Neural cell (in vitro differentiated cells): ENCODE measurements at regions not wholly inside any gene's neighbourhood (a gene's known extent, or its start where the extent isn't known, plus 50 kb on each side); places are given as distances from the start of the nearest gene placed in this dataset.

Experiments
- H2AFZ ChIP-seq: fragments of 200-600, 300-800 bp; sonication (generic), shearing (Covaris generic); 2 replicates; pipeline ENCODE4 v1.6.0; 2014; ENCODE audit warnings: low read depth, mild to moderate bottlenecking, antibody characterized with exemption, low read length, moderate library complexity
- H3F3A ChIP-seq: fragments of 200-600 bp; shearing (Covaris generic); 2 replicates; pipeline ENCODE4 v1.6.1; 2016; ENCODE audit warnings: mild to moderate bottlenecking, moderate library complexity, mixed read lengths, antibody characterized with exemption, low read length; ENCODE audit not compliant: insufficient read depth, poor library complexity, severe bottlenecking
- H3K27ac ChIP-seq: fragments of 200-600, 300-800 bp; sonication (generic), shearing (Covaris generic); 2 replicates; pipeline ENCODE4 v1.5.1; 2014; ENCODE audit warnings: mild to moderate bottlenecking, low read length, moderate library complexity
- H3K27me3 ChIP-seq: fragments of 300-800, 200-600 bp; sonication (generic), shearing (Covaris generic); 2 replicates; pipeline ENCODE4 v1.6.0; 2014; ENCODE audit warnings: mild to moderate bottlenecking, low read depth, low read length, moderate library complexity; ENCODE audit not compliant: insufficient read depth
- H3K36me3 ChIP-seq: fragments of 300-800, 200-600 bp; sonication (generic), shearing (Covaris generic); 2 replicates; pipeline ENCODE4 v1.5.1; 2014; ENCODE audit warnings: mild to moderate bottlenecking, antibody characterized with exemption, low read length, moderate library complexity; ENCODE audit not compliant: insufficient read depth
- H3K4me2 ChIP-seq: fragments of 300-800, 200-600 bp; sonication (generic), shearing (Covaris generic); 2 replicates; pipeline ENCODE4 v1.6.0; 2014; ENCODE audit warnings: mild to moderate bottlenecking, low read length
- H3K4me3 ChIP-seq: fragments of 300-800, 200-600 bp; sonication (generic), shearing (Covaris generic); 2 replicates; pipeline ENCODE4 v1.5.1; 2014; ENCODE audit warnings: mild to moderate bottlenecking, low read length, moderate library complexity
- H3K79me2 ChIP-seq: fragments of 200-600 bp; shearing (Covaris generic); replicated peaks from 2 replicates; pipeline ENCODE4 v1.6.0; 2014; ENCODE audit warnings: mild to moderate bottlenecking, low read length, moderate library complexity; ENCODE audit not compliant: insufficient read depth
- H3K9ac ChIP-seq: fragments of 300-800, 200-600 bp; sonication (generic), shearing (Covaris generic); 2 replicates; pipeline ENCODE4 v1.6.1; 2016; ENCODE audit warnings: mild to moderate bottlenecking, low read length, mixed read lengths
- H3K9me2 ChIP-seq: fragments of 200-600 bp; shearing (Covaris generic); 2 replicates; pipeline ENCODE4 v1.6.1; 2016; ENCODE audit warnings: mild to moderate bottlenecking, low read length, mixed read lengths; ENCODE audit not compliant: insufficient read depth
- H3K9me3 ChIP-seq: fragments of 200-600, 300-800 bp; sonication (generic), shearing (Covaris generic); 2 replicates; pipeline ENCODE4 v1.6.1; 2016; ENCODE audit warnings: mild to moderate bottlenecking, mixed run types, low read length, moderate library complexity, mixed read lengths
- H4K20me1 ChIP-seq: fragments of 200-600 bp; shearing (Covaris generic); 2 replicates; pipeline ENCODE4 v1.6.1; 2016; ENCODE audit warnings: mild to moderate bottlenecking, mixed run types; ENCODE audit not compliant: insufficient read depth
- CTCF ChIP-seq: fragments of 450-650 bp; IDR thresholded peaks from 2 replicates; pipeline ENCODE4 v1.5.1; 2014; ENCODE audit warnings: antibody characterized with exemption, mild to moderate bottlenecking, moderate library complexity; ENCODE audit not compliant: poor library complexity, severe bottlenecking
- EP300 ChIP-seq: fragments of 450-650 bp; conservative IDR thresholded peaks from 2 replicates; pipeline ENCODE4 v1.6.1; 2014; ENCODE audit warnings: antibody characterized with exemption, mild to moderate bottlenecking, moderate library complexity; ENCODE audit not compliant: poor library complexity, severe bottlenecking
- EZH2 ChIP-seq: fragments of 200-600, 300-800 bp; shearing (Covaris generic), sonication (generic); IDR thresholded peaks from 2 replicates; pipeline ENCODE4 v1.6.1; 2014; ENCODE audit warnings: antibody characterized with exemption, low read length, borderline replicate concordance, mild to moderate bottlenecking; ENCODE audit not compliant: insufficient read depth, poor library complexity, severe bottlenecking
- MXI1 ChIP-seq: fragments of 450-650 bp; conservative IDR thresholded peaks from 2 replicates; pipeline ENCODE4 v1.6.1; 2014; ENCODE audit warnings: antibody characterized with exemption, mild to moderate bottlenecking; ENCODE audit not compliant: poor library complexity, severe bottlenecking
- POLR2AphosphoS5 ChIP-seq: IDR thresholded peaks from 2 replicates; pipeline ENCODE4 v1.6.1; 2012
- RAD21 ChIP-seq: fragments of 450-650 bp; conservative IDR thresholded peaks from 2 replicates; pipeline ENCODE4 v1.6.1; 2014; ENCODE audit warnings: antibody characterized with exemption, mild to moderate bottlenecking, moderate library complexity
- REST ChIP-seq: IDR thresholded peaks from 2 replicates; pipeline ENCODE4 v1.6.1; 2012; ENCODE audit warnings: borderline replicate concordance
- SMC3 ChIP-seq: fragments of 450-650 bp; conservative IDR thresholded peaks from 2 replicates; pipeline ENCODE4 v1.6.1; 2014; ENCODE audit warnings: antibody characterized with exemption, mild to moderate bottlenecking, moderate library complexity; ENCODE audit not compliant: poor library complexity
- TAF1 ChIP-seq: IDR thresholded peaks from 2 replicates; pipeline ENCODE4 v1.6.1; 2012; ENCODE audit warnings: low read depth

DNA sequence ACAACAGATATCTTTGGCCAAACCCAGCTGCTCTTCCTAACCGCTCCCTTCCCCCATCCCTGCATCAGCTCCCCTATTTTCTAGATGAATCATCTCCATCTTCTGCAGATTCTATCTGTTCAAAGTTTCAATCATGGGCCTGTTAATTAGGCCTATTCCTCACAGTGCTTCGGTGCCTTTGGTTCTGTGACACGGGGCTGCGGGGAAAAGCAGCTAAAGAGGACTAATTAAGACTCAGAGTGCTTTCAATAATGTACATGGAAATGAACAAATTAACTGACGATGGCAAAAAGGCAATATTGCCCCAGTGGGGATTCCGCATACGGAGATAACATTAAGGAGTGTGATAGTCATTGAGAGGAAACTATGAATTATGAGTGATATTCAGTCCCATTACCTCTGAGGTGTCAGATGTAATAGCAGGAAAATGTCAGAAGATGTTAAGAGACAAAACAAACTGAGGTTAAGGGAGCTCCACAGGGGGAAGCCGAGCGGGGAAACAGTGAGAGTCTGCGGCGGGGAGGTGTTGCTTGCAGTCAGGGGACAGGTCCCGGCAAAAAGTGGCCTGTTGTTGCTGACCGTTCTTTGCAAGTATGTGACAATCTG lies 716.9 kb downstream of the TYW1 start (continued):
- TF ChIP-seq CTCF, result no peak

DNA sequence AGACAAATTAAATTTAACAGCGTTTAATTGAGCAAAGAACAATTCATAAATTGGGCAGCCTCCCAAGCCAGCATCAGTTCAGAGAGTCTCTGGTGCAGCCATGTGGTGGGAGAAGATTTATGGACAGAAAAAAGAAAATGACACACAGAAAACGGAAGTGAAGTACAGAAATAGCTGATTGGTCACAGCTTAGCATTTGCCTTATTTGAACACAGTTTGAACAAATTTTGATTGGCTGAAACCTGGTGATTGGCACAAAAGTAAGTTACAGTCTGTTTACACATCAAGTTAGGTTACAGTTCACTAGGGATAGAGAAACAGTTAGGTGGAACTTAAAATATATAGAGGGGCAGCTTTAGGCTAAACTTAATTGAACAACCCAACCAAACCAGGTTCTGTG lies 720.1 kb downstream of the TYW1 start:
- Histone ChIP-seq H3K36me3 (no peaks in the 10 kb centered on the region), H2AFZ (no peak overlapping the region), H3K4me3 (no peak overlapping the region), H3K79me2 (no peaks in the 10 kb centered on the region), H3K9me3 (no peaks in the 10 kb centered on the region), H3K9me2 (no peaks in the 10 kb centered on the region), H3K4me2 (no peak overlapping the region), H3F3A (no peaks in the 10 kb centered on the region), H3K27ac (no peak overlapping the region), H3K27me3 (no peaks in the 10 kb centered on the region), H4K20me1 (no peaks in the 10 kb centered on the region), H3K9ac (no peak overlapping the region)
- no peak for TF ChIP-seq RAD21
- TF ChIP-seq REST, result no peak
- TF ChIP-seq TAF1, result no peak
- TF ChIP-seq MXI1, result no peak
- no peak for TF ChIP-seq EP300
- TF ChIP-seq EZH2, result no peak
- no peak for TF ChIP-seq SMC3
- TF ChIP-seq POLR2AphosphoS5, result no peak
- TF ChIP-seq CTCF, result no peak

- H3K36me3 ChIP-seq, result no peaks in the 10 kb centered on the region
- no peaks in the 10 kb centered on the region for H3F3A ChIP-seq
- no peaks in the 10 kb centered on the region for H3K27me3 ChIP-seq
- no peak for TF ChIP-seq TAF1
- TF ChIP-seq CTCF, result no peak
- no peak for TF ChIP-seq RAD21
- TF ChIP-seq EP300, result no peak
- no peak for TF ChIP-seq MXI1
- no peak for TF ChIP-seq POLR2AphosphoS5
- TF ChIP-seq REST, result no peak
- TF ChIP-seq SMC3, result no peak
- no peak for TF ChIP-seq EZH2
- no peak overlapping the region for H3K27ac ChIP-seq
- no peaks in the 10 kb centered on the region for H3K79me2 ChIP-seq
- no peak overlapping the region for H2AFZ ChIP-seq
- H3K9me2 ChIP-seq, result no peaks in the 10 kb centered on the region
- no peak overlapping the region for H3K4me3 ChIP-seq
- H3K9ac ChIP-seq, result no peak overlapping the region
- H3K9me3 ChIP-seq, result no peaks in the 10 kb centered on the region
- no peaks in the 10 kb centered on the region for H4K20me1 ChIP-seq
- H3K4me2 ChIP-seq, result no peak overlapping the region
These were observed 727.0 kb downstream of the TYW1 start for GRCh38 chr7:67723591-67723990.
